ENCODE measurements at regions not wholly inside any gene's neighbourhood (a gene's known extent, or its start where the extent isn't known, plus 50 kb on each side); places are given as distances from the start of the nearest gene placed in this dataset.

DNA sequence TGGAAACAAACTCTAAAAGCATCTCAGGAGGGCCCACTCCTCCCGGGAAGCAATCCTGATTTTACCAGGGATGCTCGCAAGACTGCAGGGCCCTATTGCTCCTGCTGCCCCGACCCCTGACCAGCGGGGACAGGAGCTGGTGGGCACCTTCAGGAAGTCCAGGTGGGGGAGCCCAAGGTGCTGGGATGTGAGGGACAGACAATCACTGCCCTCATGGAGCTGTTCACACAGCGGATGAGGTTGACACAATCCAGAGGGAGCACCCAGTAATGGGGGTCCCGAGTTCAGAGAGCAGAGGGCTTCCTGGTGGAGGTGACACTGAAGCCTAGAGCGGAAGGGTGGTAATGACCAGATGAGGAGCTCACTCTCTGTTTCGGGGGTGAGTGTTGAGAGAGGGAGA, 126.2 kb downstream of the FOXL1 start:
- FAIRE-seq: no peak
- POLR2A ChIA-PET: no interaction called here
- RAD21 ChIA-PET (ENCODE audit: unreplicated experiment): no interaction called here

DNA sequence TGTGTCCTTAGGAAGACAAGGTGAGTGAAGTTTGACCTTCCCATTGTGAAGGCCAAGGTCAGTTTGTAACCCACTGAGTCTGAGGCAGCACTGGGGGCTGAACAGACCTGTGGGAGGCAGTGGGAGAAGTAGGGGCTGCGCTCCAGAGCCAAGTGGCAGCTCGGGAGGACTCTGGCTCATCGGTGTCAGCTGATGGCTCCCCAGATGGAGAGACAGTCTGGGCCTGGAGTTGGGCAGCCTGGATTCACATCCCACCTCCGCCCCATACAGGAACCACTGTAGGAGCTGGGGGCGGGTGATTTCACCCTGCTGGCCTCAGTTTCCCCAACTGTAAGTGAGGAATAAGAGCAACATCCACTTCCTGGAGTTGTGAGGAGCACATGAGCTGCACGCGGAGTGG, 128.4 kb downstream of the FOXL1 start:
- no peak overlapping the region for H2AFZ ChIP-seq (ENCODE audit: control insufficient read depth, low read depth, low read length)
- ATAC-seq (no peak), DNase-seq (ENCODE audit: low read depth, low spot score) (no peak), FAIRE-seq (no peak)
- no peaks in the 10 kb centered on the region for H3K79me2 ChIP-seq (ENCODE audit: control insufficient read depth, insufficient read depth, low read length)
- TF ChIP-seq CREB1 (IDR thresholded peaks at IDR 0.05; ENCODE audit: low read depth) (no peak), STAT3 (IDR thresholded peaks at IDR 0.05; ENCODE audit: low read depth, low read length) (no peak)
- RAD21 ChIA-PET (ENCODE audit: unreplicated experiment): no interaction called here
- POLR2A ChIA-PET: no interaction called here
- no peaks in the 10 kb centered on the region for H3K27me3 ChIP-seq (replicated peaks in 1 of 2; ENCODE audit: control insufficient read depth in 2 of 2, insufficient read depth in 2 of 2, low read length in 1 of 2)
- no peak overlapping the region for H3K4me2 ChIP-seq (ENCODE audit: control insufficient read depth, insufficient read depth)
- SMC1A ChIA-PET (ENCODE audit: uncharacterized antibody, unreplicated experiment): no interaction called here
- no peaks in the 10 kb centered on the region for H3K36me3 ChIP-seq (ENCODE audit: control insufficient read depth in 2 of 2, insufficient read depth in 2 of 2, low read length in 1 of 2)
- WGBS (ENCODE audit: insufficient coverage, insufficient replicate concordance, low lambda C conversion rate, missing lambda C conversion rate): 71% methylated on average over 7 of the region's 7 CpGs
- no peaks in the 10 kb centered on the region for H3K9me3 ChIP-seq (replicated peaks; ENCODE audit: control insufficient read depth, insufficient read depth, low read length)
- no peaks in the 10 kb centered on the region for H3K4me1 ChIP-seq (ENCODE audit: control insufficient read depth, insufficient read depth, low read length)
- CTCF ChIA-PET: interaction anchor here (0.6 kb wide), 1 partner anchor 486 kb away, joined by 3 read pairs; no protein-coding TSS in a partner anchor
- no TSS peak for BruUV-seq (replicated peaks)
- H4K20me1 ChIP-seq (ENCODE audit: control insufficient read depth, insufficient read depth): no peaks in the 10 kb centered on the region
- no peak overlapping the region for H3K27ac ChIP-seq (ENCODE audit: control insufficient read depth, insufficient read depth)
- H3K4me3 ChIP-seq: no peak overlapping the region
- H3K9ac ChIP-seq (ENCODE audit: control insufficient read depth, insufficient read depth, low read length): no peak overlapping the region
- intact Hi-C loops (cut with micrococcal nuclease; ENCODE audit: unreplicated experiment): no loop called here
- in situ Hi-C loops (cut with MboI): no loop called here

More for the DNA sequence above, 126.2 kb downstream of the FOXL1 start:
- H3K27me3 ChIP-seq (replicated peaks in 1 of 2; ENCODE audit: control insufficient read depth in 2 of 2, insufficient read depth in 2 of 2, low read length in 1 of 2): no peaks in the 10 kb centered on the region
- no peaks in the 10 kb centered on the region for H3K79me2 ChIP-seq (ENCODE audit: control insufficient read depth, insufficient read depth, low read length)
- in situ Hi-C loops (cut with MboI) (no loop called here), intact Hi-C loops (cut with micrococcal nuclease; ENCODE audit: unreplicated experiment) (no loop called here)
- no peaks in the 10 kb centered on the region for H4K20me1 ChIP-seq (ENCODE audit: control insufficient read depth, insufficient read depth)
- BruUV-seq (replicated peaks): no TSS peak
- H2AFZ ChIP-seq (ENCODE audit: control insufficient read depth, low read depth, low read length): no peak overlapping the region
- 36% methylated on average over 8 of the region's 8 CpGs for WGBS (ENCODE audit: insufficient coverage, insufficient replicate concordance, low lambda C conversion rate, missing lambda C conversion rate)
- DNase-seq (ENCODE audit: low read depth, low spot score): no peak
- H3K36me3 ChIP-seq (ENCODE audit: control insufficient read depth in 2 of 2, insufficient read depth in 2 of 2, low read length in 1 of 2): no peaks in the 10 kb centered on the region
- no peak for ATAC-seq
- no peaks in the 10 kb centered on the region for H3K9me3 ChIP-seq (replicated peaks; ENCODE audit: control insufficient read depth, insufficient read depth, low read length)
- H3K4me1 ChIP-seq (ENCODE audit: control insufficient read depth, insufficient read depth, low read length): no peaks in the 10 kb centered on the region
- H3K27ac ChIP-seq (ENCODE audit: control insufficient read depth, insufficient read depth): no peak overlapping the region
- TF ChIP-seq, protein P1, sequence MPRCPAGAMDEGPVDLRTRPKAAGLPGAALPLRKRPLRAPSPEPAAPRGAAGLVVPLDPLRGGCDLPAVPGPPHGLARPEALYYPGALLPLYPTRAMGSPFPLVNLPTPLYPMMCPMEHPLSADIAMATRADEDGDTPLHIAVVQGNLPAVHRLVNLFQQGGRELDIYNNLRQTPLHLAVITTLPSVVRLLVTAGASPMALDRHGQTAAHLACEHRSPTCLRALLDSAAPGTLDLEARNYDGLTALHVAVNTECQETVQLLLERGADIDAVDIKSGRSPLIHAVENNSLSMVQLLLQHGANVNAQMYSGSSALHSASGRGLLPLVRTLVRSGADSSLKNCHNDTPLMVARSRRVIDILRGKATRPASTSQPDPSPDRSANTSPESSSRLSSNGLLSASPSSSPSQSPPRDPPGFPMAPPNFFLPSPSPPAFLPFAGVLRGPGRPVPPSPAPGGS (IDR thresholded peaks at IDR 0.05; ENCODE audit: borderline replicate concordance, insufficient read depth, low read depth, low read length, poor library complexity, severe bottlenecking): no peak
- TF ChIP-seq RAD51 (IDR thresholded peaks at IDR 0.05): no peak
- CTCF ChIA-PET: no interaction called here
- H3K4me2 ChIP-seq (ENCODE audit: control insufficient read depth, insufficient read depth): no peak overlapping the region
- SMC1A ChIA-PET (ENCODE audit: uncharacterized antibody, unreplicated experiment): no interaction called here
- no peak overlapping the region for H3K9ac ChIP-seq (ENCODE audit: control insufficient read depth, insufficient read depth, low read length)
- H3K4me3 ChIP-seq: no peak overlapping the region
